ENCODE measurements at regions not wholly inside any gene's neighbourhood (a gene's known extent, or its start where the extent isn't known, plus 50 kb on each side); places are given as distances from the start of the nearest gene placed in this dataset.

- TF ChIP-seq MAX (IDR thresholded peaks at IDR 0.05; ENCODE audit: low read depth) (no peak), CTCF (IDR thresholded peaks at IDR 0.05) (no peak), REST (IDR thresholded peaks at IDR 0.05; ENCODE audit: low read depth, low read length) (no peak), TAF1 (IDR thresholded peaks at IDR 0.05; ENCODE audit: borderline replicate concordance, low read depth, low read length) (no peak), POLR2AphosphoS5 (IDR thresholded peaks at IDR 0.05; ENCODE audit: low read depth, low read length) (no peak), EP300 (IDR thresholded peaks at IDR 0.05; ENCODE audit: borderline replicate concordance in 1 of 2, low read depth in 1 of 2, low read length in 1 of 2) (no peak), FOXJ3 (CRISPR knock-in tag; IDR thresholded peaks at IDR 0.05) (no peak), EZH2phosphoT487 (IDR thresholded peaks at IDR 0.05; ENCODE audit: borderline replicate concordance, low read depth) (no peak), RCOR1 (IDR thresholded peaks at IDR 0.05; ENCODE audit: low read length) (no peak)
These were observed 74.3 kb downstream of the RTL6 start for GRCh38 chr22:44423556-44424358.

Data from SK-N-SH (cell line).